GM12875 (cell line): ENCODE measurements at regions not wholly inside any gene's neighbourhood (a gene's known extent, or its start where the extent isn't known, plus 50 kb on each side); places are given as distances from the start of the nearest gene placed in this dataset.

Source experiments
- H3K4me3 ChIP-seq: one replicate; pipeline ENCODE4 v1.5.1; 2011; ENCODE audit warnings: low read depth, low read length, control low read depth
- TF ChIP-seq, protein P1 (sequence below): IDR thresholded peaks from 2 replicates; pipeline ENCODE4 v1.5.1; 2011; ENCODE audit warnings: low read depth, mild to moderate bottlenecking, control low read depth, inconsistent platforms, low read length, moderate library complexity, borderline replicate concordance; ENCODE audit not compliant: insufficient read depth

DNA sequence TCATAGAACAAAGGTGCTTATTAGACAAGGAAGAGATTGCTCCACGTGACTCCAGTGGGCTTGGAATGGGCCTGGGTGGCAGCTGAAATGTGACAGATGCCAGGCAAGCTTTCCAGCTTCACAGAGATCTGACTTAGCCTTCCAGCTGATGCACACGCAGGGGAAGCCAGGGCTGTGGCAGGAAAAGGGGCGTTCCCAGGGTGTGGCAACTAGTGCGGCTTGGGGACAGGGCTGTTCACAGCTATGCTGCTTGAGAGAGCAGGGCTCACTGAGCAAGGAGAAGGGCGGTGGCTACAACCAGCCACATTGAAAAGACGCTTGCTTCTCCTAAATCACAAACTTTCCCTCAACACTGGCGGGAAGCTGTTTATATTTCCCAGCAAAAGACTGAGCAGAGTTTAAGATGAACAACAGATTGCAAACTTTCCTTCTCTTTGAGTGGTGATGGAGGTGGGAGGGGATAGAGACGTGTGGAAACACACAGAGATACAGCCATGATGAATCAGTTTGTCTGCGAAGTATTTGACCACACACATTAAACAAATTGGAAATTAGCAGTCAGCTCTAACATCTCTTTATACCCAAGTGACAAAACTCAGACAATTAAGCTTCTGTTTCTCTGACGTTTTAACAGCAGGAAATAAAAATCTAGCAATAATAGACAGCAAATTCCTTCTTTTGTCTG, 127.5 kb downstream of the BDH1 start:
- TF ChIP-seq, protein P1, sequence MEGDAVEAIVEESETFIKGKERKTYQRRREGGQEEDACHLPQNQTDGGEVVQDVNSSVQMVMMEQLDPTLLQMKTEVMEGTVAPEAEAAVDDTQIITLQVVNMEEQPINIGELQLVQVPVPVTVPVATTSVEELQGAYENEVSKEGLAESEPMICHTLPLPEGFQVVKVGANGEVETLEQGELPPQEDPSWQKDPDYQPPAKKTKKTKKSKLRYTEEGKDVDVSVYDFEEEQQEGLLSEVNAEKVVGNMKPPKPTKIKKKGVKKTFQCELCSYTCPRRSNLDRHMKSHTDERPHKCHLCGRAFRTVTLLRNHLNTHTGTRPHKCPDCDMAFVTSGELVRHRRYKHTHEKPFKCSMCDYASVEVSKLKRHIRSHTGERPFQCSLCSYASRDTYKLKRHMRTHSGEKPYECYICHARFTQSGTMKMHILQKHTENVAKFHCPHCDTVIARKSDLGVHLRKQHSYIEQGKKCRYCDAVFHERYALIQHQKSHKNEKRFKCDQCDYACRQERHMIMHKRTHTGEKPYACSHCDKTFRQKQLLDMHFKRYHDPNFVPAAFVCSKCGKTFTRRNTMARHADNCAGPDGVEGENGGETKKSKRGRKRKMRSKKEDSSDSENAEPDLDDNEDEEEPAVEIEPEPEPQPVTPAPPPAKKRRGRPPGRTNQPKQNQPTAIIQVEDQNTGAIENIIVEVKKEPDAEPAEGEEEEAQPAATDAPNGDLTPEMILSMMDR = no peak
- no peak overlapping the region for H3K4me3 ChIP-seq

DNA sequence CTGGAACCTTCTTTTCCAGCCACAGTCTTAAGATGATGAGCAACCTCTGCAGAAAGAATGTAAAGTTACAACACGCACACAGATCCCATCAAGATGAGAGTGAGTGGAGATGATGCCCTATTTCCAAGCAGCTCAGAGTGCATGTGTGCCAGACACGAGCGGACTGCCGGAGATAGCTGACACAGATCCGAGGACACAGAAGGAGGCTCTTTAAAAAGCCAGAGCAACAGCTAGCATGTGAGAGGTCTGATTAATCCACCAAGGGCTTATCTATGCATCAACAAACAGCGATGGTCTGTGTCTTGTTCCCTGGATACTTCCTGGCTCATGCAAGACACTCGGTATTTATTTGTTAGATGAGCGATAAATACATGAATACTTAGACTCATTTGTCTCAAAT, 128.6 kb upstream of the DLG1 start:
- TF ChIP-seq, protein P1 = no peak
- no peak overlapping the region for H3K4me3 ChIP-seq

DNA sequence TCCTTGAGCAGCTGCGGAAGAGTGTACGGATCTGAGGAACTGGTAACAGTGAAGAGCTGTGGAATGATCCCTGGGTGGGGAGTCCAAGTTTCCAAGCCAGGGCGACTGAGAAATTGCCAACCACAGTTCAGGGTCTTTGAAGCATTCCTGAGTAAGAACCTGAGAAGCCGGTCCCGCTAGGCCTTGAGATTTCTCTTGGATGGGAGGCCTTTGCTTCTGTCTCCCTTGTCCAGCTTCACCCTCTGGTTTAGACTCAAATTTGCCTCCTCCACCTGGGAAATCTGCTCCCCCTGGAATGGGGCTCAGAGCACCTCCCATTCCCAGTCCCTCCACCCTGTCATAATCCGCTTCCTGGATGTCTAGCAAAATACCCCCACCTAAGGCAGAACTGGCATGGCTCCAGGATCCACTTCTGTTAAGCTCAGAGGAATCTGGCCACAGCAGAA, 127.7 kb upstream of the DLG1 start:
- TF ChIP-seq, protein P1 = no peak

DNA sequence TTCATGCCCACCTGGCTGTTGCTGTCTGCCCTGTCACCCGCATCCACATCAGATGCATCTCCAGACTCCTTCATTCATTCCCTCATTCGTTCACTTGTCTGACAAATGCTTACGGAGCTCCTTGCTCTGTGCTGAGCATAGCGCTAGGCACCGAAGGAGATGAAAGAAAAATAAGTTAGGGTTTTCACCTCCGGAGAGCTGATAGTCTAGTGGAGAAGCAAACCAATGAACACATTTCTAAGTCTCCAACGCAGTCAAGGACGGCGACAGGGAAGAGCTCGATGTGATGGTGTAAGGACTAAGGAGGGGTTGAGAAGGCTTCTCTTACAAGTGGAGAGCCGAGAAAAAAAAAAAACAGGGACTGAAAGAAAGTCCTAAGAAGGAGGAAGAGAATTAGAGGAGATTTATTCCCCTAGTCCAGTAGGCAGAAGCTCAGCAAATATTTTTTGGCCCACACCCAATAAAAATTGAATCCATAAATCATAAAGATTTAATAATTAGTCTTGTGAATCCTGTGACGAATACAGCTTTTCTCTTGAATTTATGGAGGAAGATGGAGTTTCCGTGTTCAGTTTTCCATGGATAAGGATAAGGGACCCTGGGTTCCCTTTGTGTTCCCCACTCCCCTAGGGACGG, 127.2 kb upstream of the DLG1 start:
- H3K4me3 ChIP-seq = no peak overlapping the region

More for the DNA sequence above, 127.7 kb upstream of the DLG1 start:
- H3K4me3 ChIP-seq = no peak overlapping the region

DNA sequence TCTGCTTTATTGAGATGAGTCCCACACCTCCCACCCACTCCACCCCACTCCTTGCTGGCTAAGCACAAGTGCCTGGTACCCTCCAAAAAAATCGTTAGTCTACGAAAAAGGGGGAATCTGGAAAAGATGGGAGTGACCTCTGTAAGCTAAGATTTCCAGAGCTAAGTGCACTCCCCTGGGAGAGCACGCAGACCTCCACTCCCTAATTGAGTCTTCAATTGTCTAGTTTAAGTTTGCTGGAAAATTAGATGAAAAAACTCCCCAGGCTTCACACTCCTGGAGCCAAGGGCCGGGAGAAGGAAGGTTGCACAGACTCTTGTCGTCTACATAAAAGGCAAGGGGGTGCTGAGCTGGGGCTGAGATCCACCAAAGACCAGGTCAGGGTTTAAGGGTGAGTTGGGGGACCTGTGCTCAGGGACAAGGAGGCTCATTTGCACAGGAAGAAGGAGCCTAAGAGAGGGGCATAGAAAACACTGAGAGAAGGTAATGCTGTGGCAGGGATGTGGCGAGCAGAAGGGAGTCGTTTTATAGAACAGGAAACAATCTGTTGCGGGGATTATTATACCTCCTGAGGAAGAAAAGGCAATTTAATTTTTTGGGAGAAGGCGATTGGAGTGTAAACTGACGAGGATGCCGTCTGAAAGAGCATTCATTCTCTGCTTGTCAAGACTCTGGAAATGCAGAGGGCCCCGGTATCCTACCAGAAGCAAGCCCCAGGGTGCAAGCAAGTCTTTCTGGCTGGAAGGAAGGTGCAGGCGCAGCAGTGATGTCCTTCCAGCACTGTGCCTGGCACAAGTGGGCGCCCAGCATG, 126.5 kb upstream of the DLG1 start:
- H3K4me3 ChIP-seq = no peak overlapping the region
- TF ChIP-seq, protein P1 = no peak

More for the DNA sequence above, 127.2 kb upstream of the DLG1 start:
- TF ChIP-seq, protein P1 = no peak

DNA sequence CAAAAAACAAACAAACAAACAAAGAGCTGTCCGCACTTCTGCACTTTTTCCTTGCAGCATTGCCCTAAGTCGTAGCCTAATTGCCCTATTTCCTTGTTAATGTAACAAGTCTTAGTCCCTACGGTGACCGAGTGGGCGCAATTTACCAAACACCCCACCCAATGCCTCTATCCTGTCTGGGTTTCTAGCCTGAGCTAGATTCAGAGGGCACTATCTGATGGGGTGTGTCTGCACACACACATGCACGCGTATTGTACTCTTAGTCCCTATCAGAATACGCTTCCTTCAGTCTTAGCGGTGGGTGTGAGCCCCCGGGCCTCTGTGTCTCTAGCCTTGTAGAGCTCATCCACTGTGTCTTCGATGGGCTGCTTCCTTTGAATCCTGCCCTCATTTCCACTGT, 125.9 kb upstream of the DLG1 start:
- H3K4me3 ChIP-seq = no peak overlapping the region
- TF ChIP-seq, protein P1 = no peak
